GM19025 (cell line): ENCODE measurements at regions not wholly inside any gene's neighbourhood (a gene's known extent, or its start where the extent isn't known, plus 50 kb on each side); places are given as distances from the start of the nearest gene placed in this dataset.
"Not testable (repeated sequence)": the region's sequence is repeated elsewhere in the genome, so short reads cannot be mapped to it uniquely, and the experiment has no call there.

Experiments
- ATAC-seq: cut with Tn5 transposase; IDR thresholded peaks from one replicate; pipeline ENCODE4 v1.9.1; 2021; ENCODE audit warnings: mild to moderate bottlenecking, low read depth, moderate library complexity; ENCODE audit not compliant: unreplicated experiment

GRCh38 chr5:28808967-28809810 is 1770.8 kb upstream of the CDH9 start:
- ATAC-seq, result no peak

GRCh38 chr5:28807195-28807729 is 1768.9 kb upstream of the CDH9 start:
- ATAC-seq, result no peak

- ATAC-seq, result not testable (repeated sequence)
Observed at GRCh38 chr5:28799035-28799434, 1760.6 kb upstream of the CDH9 start.

- ATAC-seq, result no peak
Observed at GRCh38 chr5:28788954-28789353, 1750.6 kb upstream of the CDH9 start.

- no peak for ATAC-seq
Observed at GRCh38 chr5:28780083-28780692, 1741.8 kb upstream of the CDH9 start.

- no peak for ATAC-seq
Observed at GRCh38 chr5:28779161-28779754, 1740.9 kb upstream of the CDH9 start.

- no peak for ATAC-seq
Observed at GRCh38 chr5:28770307-28770706, 1731.9 kb upstream of the CDH9 start.

- ATAC-seq, result no peak
Observed at GRCh38 chr5:28766565-28767158, 1728.3 kb upstream of the CDH9 start.

- ATAC-seq, result no peak
Observed at GRCh38 chr5:28751396-28751795, 1713.0 kb upstream of the CDH9 start.

GRCh38 chr5:28750251-28750650 is 1711.9 kb upstream of the CDH9 start:
- ATAC-seq, result no peak

- no peak for ATAC-seq
Observed at GRCh38 chr5:28748446-28748845, 1710.1 kb upstream of the CDH9 start.

GRCh38 chr5:28743716-28744110 is 1705.3 kb upstream of the CDH9 start:
- no peak for ATAC-seq

- no peak for ATAC-seq
Observed at GRCh38 chr5:28743025-28743715, 1704.8 kb upstream of the CDH9 start.

GRCh38 chr5:28737682-28738081 is 1699.3 kb upstream of the CDH9 start:
- no peak for ATAC-seq

- no peak for ATAC-seq
Observed at GRCh38 chr5:28737222-28737621, 1698.8 kb upstream of the CDH9 start.

- no peak for ATAC-seq
Observed at GRCh38 chr5:28734396-28734795, 1696.0 kb upstream of the CDH9 start.

- no peak for ATAC-seq
Observed at GRCh38 chr5:28729067-28729466, 1690.7 kb upstream of the CDH9 start.

GRCh38 chr5:28726815-28727214 is 1688.4 kb upstream of the CDH9 start:
- no peak for ATAC-seq

GRCh38 chr5:28725001-28725400 is 1686.6 kb upstream of the CDH9 start:
- no peak for ATAC-seq

GRCh38 chr5:28714907-28715698 is 1676.7 kb upstream of the CDH9 start:
- ATAC-seq, result no peak
